HepG2 (cell line): ENCODE measurements at regions not wholly inside any gene's neighbourhood (a gene's known extent, or its start where the extent isn't known, plus 50 kb on each side); places are given as distances from the start of the nearest gene placed in this dataset.

Experiments
- ATAC-seq: fragments of 200-7000 bp; cut with Tn5 transposase; 3 replicates; pipeline ENCODE4 v1.9.1; 2020; ENCODE audit warnings: mild to moderate bottlenecking, moderate library complexity
- BruUV-seq: library from RNA; stranded (reverse); fragments of 400-500 nt; replicated peaks from 2 replicates; lab custom pipeline; 2021; lab: Mats Ljungman, UMichigan
- CTCF ChIA-PET: fragments of 300-600 bp; formaldehyde crosslinking; extraction: SDS; loops from one replicate; lab custom pipeline; 2021; ENCODE audit warnings: low total read pairs, inconsistent platforms, low intra/inter-chr PET ratio; lab: Yijun Ruan, JAX
- POLR2A ChIA-PET: fragments of 350-600 bp; sonication (Branson Sonifier 250); formaldehyde crosslinking; loops from one replicate; lab custom pipeline; 2020; ENCODE audit warnings: antibody characterized with exemption, inconsistent platforms; lab: Yijun Ruan, JAX
- DNase-seq: peaks from one replicate; pipeline ENCODE4 v3.0.0-alpha.2; 2015; ENCODE audit warnings: low spot score
- FAIRE-seq: peaks from 3 replicates; lab custom pipeline; 2011; peaks lifted over from hg19 to GRCh38; lab: Jason Lieb, UNC
- H2AFZ ChIP-seq: one replicate; pipeline ENCODE4 v1.6.1; 2011; ENCODE audit warnings: low read length, inconsistent platforms
- H3K27ac ChIP-seq: fragments of 300-600 bp; 3 replicates; pipeline ENCODE4 v1.8.0; 2011; ENCODE audit warnings: mixed run types, mild to moderate bottlenecking, mixed read lengths, low read length, inconsistent platforms; ENCODE audit not compliant: insufficient read depth; ENCODE audit errors: extremely low read length
- H3K27me3 ChIP-seq, 2 experiments: fragments of 200-600 bp in 1 of 2; 2 replicates in 1 of 2; 3 replicates in 1 of 2; pipeline versions ENCODE4 v1.6.0 to v1.8.0; 2011; ENCODE audit warnings: low read length in 2 of 2, mild to moderate bottlenecking in 2 of 2, moderate library complexity in 2 of 2, inconsistent platforms in 1 of 2; ENCODE audit not compliant: insufficient read depth in 2 of 2, control insufficient read depth in 1 of 2
- H3K36me3 ChIP-seq, 2 experiments: fragments of 200-600 bp in 1 of 2; replicated peaks in 1 of 2; 2 replicates in 1 of 2; 3 replicates in 1 of 2; pipeline versions ENCODE4 v1.5.1 to v1.8.0; 2011; ENCODE audit warnings: low read length in 2 of 2, inconsistent platforms in 1 of 2; ENCODE audit not compliant: insufficient read depth in 2 of 2, control insufficient read depth in 1 of 2
- H3K4me1 ChIP-seq: 2 replicates; pipeline ENCODE4 v1.5.1; 2012; ENCODE audit warnings: low read length, inconsistent platforms; ENCODE audit not compliant: insufficient read depth
- H3K4me2 ChIP-seq: 2 replicates; pipeline ENCODE4 v1.6.0; 2011; ENCODE audit warnings: low read depth, low read length, inconsistent platforms
- H3K4me3 ChIP-seq, 3 experiments: fragments of 200-600 bp in 1 of 3; sonication (generic), shearing (Covaris generic) in 1 of 3; replicated peaks in 1 of 3; 2 replicates each; pipeline ENCODE4 v1.5.1; 2011 to 2016; ENCODE audit warnings: low read length in 3 of 3, inconsistent platforms in 2 of 3, low read depth in 2 of 3, mild to moderate bottlenecking in 2 of 3, control low read depth in 1 of 3, mixed read lengths in 1 of 3; ENCODE audit not compliant: insufficient read depth in 1 of 3
- H3K79me2 ChIP-seq: one replicate; pipeline ENCODE4 v1.6.1; 2011; ENCODE audit warnings: low read length, inconsistent platforms; ENCODE audit not compliant: insufficient read depth
- H3K9ac ChIP-seq: 2 replicates; pipeline ENCODE4 v1.6.0; 2011; ENCODE audit warnings: mild to moderate bottlenecking, low read depth, low read length, inconsistent platforms; ENCODE audit not compliant: insufficient read depth
- H3K9me3 ChIP-seq: 2 replicates; pipeline ENCODE4 v1.5.1; 2012; ENCODE audit warnings: mild to moderate bottlenecking, low read length
- H4K20me1 ChIP-seq: 2 replicates; pipeline ENCODE4 v1.6.0; 2011; ENCODE audit warnings: inconsistent platforms, mild to moderate bottlenecking, low read length, moderate library complexity; ENCODE audit not compliant: insufficient read depth
- DDIT3 ChIP-seq: sonication (generic); formaldehyde crosslinking; IDR thresholded peaks from 2 replicates; pipeline ENCODE4 v1.4.0; 2020; ENCODE audit warnings: mild to moderate bottlenecking, missing genetic modification reagents
- FLYWCH1 ChIP-seq: sonication (generic); formaldehyde crosslinking; IDR thresholded peaks from 2 replicates; pipeline ENCODE4 v1.8.1; 2023; ENCODE audit warnings: mild to moderate bottlenecking, missing genetic modification reagents
- HMG20B ChIP-seq: conservative IDR thresholded peaks from 2 replicates; pipeline ENCODE4 v1.6.1; 2016; ENCODE audit warnings: missing genetic modification reagents, missing compliant biosample characterization
- HMGXB3 ChIP-seq: sonication (generic); formaldehyde crosslinking; IDR thresholded peaks from 2 replicates; pipeline ENCODE4 v1.4.0; 2020; ENCODE audit warnings: missing genetic modification reagents, borderline replicate concordance
- PHF5A ChIP-seq: IDR thresholded peaks from one replicate; pipeline ENCODE4 v1.6.1; 2018; ENCODE audit warnings: low read depth, missing genetic modification reagents; ENCODE audit not compliant: unreplicated experiment
- SNAPC5 ChIP-seq: sonication (generic); formaldehyde crosslinking; IDR thresholded peaks from 2 replicates; pipeline ENCODE4 v1.8.1; 2023; ENCODE audit warnings: mild to moderate bottlenecking, missing genetic modification reagents, borderline replicate concordance
- ZNF225 ChIP-seq: sonication (generic); formaldehyde crosslinking; IDR thresholded peaks from 2 replicates; pipeline ENCODE4 v1.4.0; 2020; ENCODE audit warnings: mild to moderate bottlenecking, missing genetic modification reagents
- ZNF354B ChIP-seq: sonication (generic); formaldehyde crosslinking; IDR thresholded peaks from 2 replicates; pipeline ENCODE4 v1.8.0; 2022; ENCODE audit warnings: mild to moderate bottlenecking, missing genetic modification reagents
- ZNF660 ChIP-seq: sonication (generic); formaldehyde crosslinking; IDR thresholded peaks from 2 replicates; pipeline ENCODE4 v1.5.1; 2020; ENCODE audit warnings: mild to moderate bottlenecking, low read depth, missing genetic modification reagents, borderline replicate concordance
- ZNF83 ChIP-seq: sonication (generic); formaldehyde crosslinking; IDR thresholded peaks from 2 replicates; pipeline ENCODE4 v1.4.0; 2020; ENCODE audit warnings: missing genetic modification reagents, mild to moderate bottlenecking, borderline replicate concordance
- WGBS: methylation state at CpG from one replicate; pipeline ENCODE4 v1.1.6; 2017; ENCODE audit warnings: low lambda C conversion rate; 5-methylcytosine and 5-hydroxymethylcytosine counted together
- in situ Hi-C: cut with HindIII; loops from 2 replicates; pipeline ENCODE4 v1.10.0; 2017; ENCODE audit warnings: low pct_unique_long_range_greater_than_20kb; ENCODE audit not compliant: extremely low pct_ligation_motif_present
- intact Hi-C: fragments of 100-400 bp; cut with micrococcal nuclease; formaldehyde crosslinking; loops from one replicate; pipeline ENCODE4 v1.10.0; 2022; ENCODE audit not compliant: unreplicated experiment

GRCh38 chr2:49289711-49290110, 135.4 kb upstream of the FSHR start (continued):
- no peak for TF ChIP-seq DDIT3 (CRISPR knock-in tag)

- intact Hi-C loops: loop anchor here (5.0 kb wide), 1 partner anchor 342 kb away; no protein-coding TSS in a partner anchor
- no peak for TF ChIP-seq ZNF83 (CRISPR knock-in tag)
- no peak for TF ChIP-seq ZNF354B (CRISPR knock-in tag)
- no peak for TF ChIP-seq HMGXB3 (CRISPR knock-in tag)
- TF ChIP-seq SNAPC5 (CRISPR knock-in tag): no peak
- TF ChIP-seq HMG20B (CRISPR knock-in tag): no peak
- TF ChIP-seq ZNF660 (CRISPR knock-in tag): no peak
- no peak for TF ChIP-seq FLYWCH1
- no peak for TF ChIP-seq ZNF225 (CRISPR knock-in tag)
- no peak for TF ChIP-seq PHF5A (CRISPR knock-in tag)
Measured at GRCh38 chr2:49288902-49289700, 134.8 kb upstream of the FSHR start.

More at GRCh38 chr2:49288902-49289700, 134.8 kb upstream of the FSHR start:
- WGBS: under 1% methylated on average over 2 of the region's 2 CpGs
- CTCF ChIA-PET: no interaction called here
- Histone ChIP-seq H3K27me3 (no peaks in the 10 kb centered on the region), H2AFZ (no peak overlapping the region), H3K4me3 (no peak overlapping the region), H3K36me3 (no peaks in the 10 kb centered on the region), H4K20me1 (no peaks in the 10 kb centered on the region), H3K9ac (no peak overlapping the region), H3K9me3 (no peaks in the 10 kb centered on the region), H3K4me2 (no peak overlapping the region), H3K79me2 (no peaks in the 10 kb centered on the region), H3K4me1 (no peaks in the 10 kb centered on the region), H3K27ac (no peak overlapping the region)
- POLR2A ChIA-PET: no interaction called here
- no peak for ATAC-seq
- no peak for DNase-seq
- in situ Hi-C loops: no loop called here
- no peak for FAIRE-seq
- no TSS peak for BruUV-seq
